Posterior vena cava (tissue), 2 donors: ENCODE measurements at regions not wholly inside any gene's neighbourhood (a gene's known extent, or its start where the extent isn't known, plus 50 kb on each side); places are given as distances from the start of the nearest gene placed in this dataset.

Experiments used
- DNase-seq: peaks from one replicate; pipeline ENCODE4 v3.0.0-alpha.2; 2020; ENCODE audit warnings: low spot score
- intact Hi-C, 2 donors: fragments of 100-400 bp; cut with DNase I; formaldehyde crosslinking; loops; one replicate each; pipeline versions ENCODE4 v1.14.1 to v1.14.2; 2022 to 2023
- donor health status: DM: yes; HTN: yes; CAD: no.
- donor health status: DM: yes; HTN: yes; CAD: no.

GRCh38 chr1:59242370-59242769, 54.5 kb upstream of the FGGY start:
- no peak for DNase-seq
- intact Hi-C loops = no loop called here

- intact Hi-C loops = no loop called here
- no peak for DNase-seq
Observed at GRCh38 chr1:59243550-59243949, 53.3 kb upstream of the FGGY start.

- no peak for DNase-seq
Observed at GRCh38 chr1:59243978-59244377, 52.9 kb upstream of the FGGY start.

GRCh38 chr1:59244891-59245290, 52.0 kb upstream of the FGGY start:
- no peak for DNase-seq
- intact Hi-C loops = no loop called here

More at GRCh38 chr1:59243978-59244377, 52.9 kb upstream of the FGGY start:
- intact Hi-C loops = no loop called here
